ENCODE measurements at regions not wholly inside any gene's neighbourhood (a gene's known extent, or its start where the extent isn't known, plus 50 kb on each side); places are given as distances from the start of the nearest gene placed in this dataset.

- H3K23me2 ChIP-seq (ENCODE audit: insufficient read length, low read depth, low read length, poor library complexity, severe bottlenecking): no peaks in the 10 kb centered on the region
- H2BK5ac ChIP-seq (ENCODE audit: insufficient read length, low read length): no peak overlapping the region
- H3K9me3 ChIP-seq (ENCODE audit: control insufficient read depth, low read depth, low read length): no peaks in the 10 kb centered on the region
- Mint-ChIP-seq H3K27me3 (ENCODE audit: low read depth) (no peaks in the 10 kb centered on the region), H3K4me3 (no peak overlapping the region), H3K36me3 (ENCODE audit: insufficient read depth in 1 of 3, low read depth in 3 of 3) (peaks cover 0 to 4% (median 1%) of the 10 kb centered on the region in 3 experiments; a peak in 2 of 7 replicates), H3K27ac (no peak overlapping the region), H3K9me3 (peaks cover 3 to 4% of the 10 kb centered on the region in 2 experiments; a peak in 2 of 5 replicates), H3K4me1 (peaks cover 0 to 3% of the 10 kb centered on the region in 2 experiments; a peak in 2 of 4 replicates)
- no peak overlapping the region for H3T11ph ChIP-seq (ENCODE audit: low read length)
- no peak overlapping the region for H2BK120ac ChIP-seq (ENCODE audit: low read depth, low read length, poor library complexity, severe bottlenecking)
- TF ChIP-seq CTCF (conservative IDR thresholded peaks at IDR 0.05): no peak
- no peak overlapping the region for H3K9ac ChIP-seq (ENCODE audit: extremely low read depth, insufficient read length, low read length)
- no peak overlapping the region for H3K14ac ChIP-seq (ENCODE audit: insufficient read depth, low read length)
- no peaks in the 10 kb centered on the region for H4K20me1 ChIP-seq (ENCODE audit: control insufficient read depth, insufficient read depth, insufficient read length)
- no peaks in the 10 kb centered on the region for H3K79me1 ChIP-seq (ENCODE audit: insufficient read depth, low read depth, low read length, poor library complexity, severe bottlenecking)
- no peak overlapping the region for H3K18ac ChIP-seq (ENCODE audit: insufficient read length, low read depth, low read length)
- DNase-seq: no peak
- no peak overlapping the region for H2BK12ac ChIP-seq (ENCODE audit: insufficient read length, low read depth, low read length)
- no peak overlapping the region for H3K56ac ChIP-seq (ENCODE audit: insufficient read length, low read depth, low read length)
- no peak overlapping the region for H4K5ac ChIP-seq (ENCODE audit: insufficient read length, low read depth, low read length)
- no peak overlapping the region for H2AK5ac ChIP-seq (ENCODE audit: insufficient read length, low read length)
- H2BK15ac ChIP-seq (ENCODE audit: low read depth, low read length): no peak overlapping the region
- H3K23ac ChIP-seq (ENCODE audit: insufficient read length, low read depth, low read length): no peak overlapping the region
- WGBS (ENCODE audit: extremely low coverage, insufficient read length, low lambda C conversion rate): no CpG with 5 or more reads among the region's 5 CpGs
- H4K91ac ChIP-seq (ENCODE audit: insufficient read length, low read depth, low read length): no peak overlapping the region
- H4K8ac ChIP-seq (replicated peaks; ENCODE audit: insufficient read length, low read depth, low read length): no peak overlapping the region
- H3K4me1 ChIP-seq (ENCODE audit: insufficient read depth, low read length): no peaks in the 10 kb centered on the region
- H3K4me2 ChIP-seq (ENCODE audit: insufficient read depth, insufficient read length, low read length): no peak overlapping the region
- no peak overlapping the region for H3K4ac ChIP-seq (ENCODE audit: low read depth, low read length)
- no peak overlapping the region for H3K27ac ChIP-seq (ENCODE audit: insufficient read length, low read depth, low read length)
- H2BK20ac ChIP-seq (ENCODE audit: low read depth, low read length, poor library complexity, severe bottlenecking): no peak overlapping the region
- H3K27me3 ChIP-seq (ENCODE audit: insufficient read depth, low read length): no peaks in the 10 kb centered on the region
- H3K79me2 ChIP-seq (ENCODE audit: insufficient read depth, low read length): no peaks in the 10 kb centered on the region
- no peak overlapping the region for H2AFZ ChIP-seq (ENCODE audit: low read length)
Observed at GRCh38 chr5:5592541-5592940, 170.1 kb downstream of the ICE1 start.
